Mesendoderm (in vitro differentiated cells): ENCODE measurements at regions not wholly inside any gene's neighbourhood (a gene's known extent, or its start where the extent isn't known, plus 50 kb on each side); places are given as distances from the start of the nearest gene placed in this dataset.

Experiments
- DNase-seq: peaks from one replicate; pipeline ENCODE4 v3.0.0; 2013
- H2AK5ac ChIP-seq: 2 replicates; pipeline ENCODE4 v1.6.1; 2013; ENCODE audit warnings: low read length, inconsistent platforms
- H2BK120ac ChIP-seq: 2 replicates; pipeline ENCODE4 v1.6.1; 2013; ENCODE audit warnings: low read depth, mild to moderate bottlenecking, low read length, moderate library complexity, mixed read lengths
- H2BK15ac ChIP-seq: replicated peaks from 2 replicates; pipeline ENCODE4 v1.6.1; 2013; ENCODE audit warnings: low read depth, mild to moderate bottlenecking, moderate library complexity
- H2BK5ac ChIP-seq: 2 replicates; pipeline ENCODE4 v1.6.1; 2013; ENCODE audit warnings: low read length, inconsistent platforms
- H3K18ac ChIP-seq: 2 replicates; pipeline ENCODE4 v1.6.1; 2013; ENCODE audit warnings: mild to moderate bottlenecking, low read length, mixed read lengths
- H3K23ac ChIP-seq: one replicate; pipeline ENCODE4 v1.6.1; 2013; ENCODE audit warnings: low read length
- H3K27ac ChIP-seq: 2 replicates; pipeline ENCODE4 v1.5.1; 2013; ENCODE audit warnings: low read depth, mild to moderate bottlenecking, inconsistent platforms, low read length, moderate library complexity
- H3K27me3 ChIP-seq: 2 replicates; pipeline ENCODE4 v1.6.1; 2013; ENCODE audit warnings: low read length, control low read depth, mild to moderate bottlenecking, inconsistent platforms; ENCODE audit not compliant: insufficient read depth, poor library complexity
- H3K36me3 ChIP-seq: 2 replicates; pipeline ENCODE4 v1.6.1; 2013; ENCODE audit warnings: low read length, inconsistent platforms; ENCODE audit not compliant: control insufficient read depth, insufficient read depth
- H3K4ac ChIP-seq: one replicate; pipeline ENCODE4 v1.6.1; 2013; ENCODE audit warnings: low read depth, mild to moderate bottlenecking, low read length, moderate library complexity
- H3K4me1 ChIP-seq: 2 replicates; pipeline ENCODE4 v1.6.1; 2013; ENCODE audit warnings: low read depth, low read length, inconsistent platforms; ENCODE audit not compliant: control insufficient read depth
- H3K4me2 ChIP-seq: 2 replicates; pipeline ENCODE4 v1.6.1; 2013; ENCODE audit warnings: low read length
- H3K4me3 ChIP-seq: 2 replicates; pipeline ENCODE4 v1.5.1; 2013; ENCODE audit warnings: mild to moderate bottlenecking, low read length
- H3K56ac ChIP-seq: one replicate; pipeline ENCODE4 v1.6.1; 2013; ENCODE audit warnings: low read length
- H3K79me1 ChIP-seq: 2 replicates; pipeline ENCODE4 v1.6.1; 2013; ENCODE audit warnings: low read length, inconsistent platforms
- H3K79me2 ChIP-seq: 2 replicates; pipeline ENCODE4 v1.6.1; 2013; ENCODE audit warnings: mild to moderate bottlenecking, low read length; ENCODE audit not compliant: control insufficient read depth, insufficient read depth
- H3K9ac ChIP-seq: 2 replicates; pipeline ENCODE4 v1.6.1; 2013; ENCODE audit warnings: low read length, inconsistent platforms
- H4K5ac ChIP-seq: one replicate; pipeline ENCODE4 v1.6.1; 2013; ENCODE audit warnings: low read length
- H4K8ac ChIP-seq: one replicate; pipeline ENCODE4 v1.6.1; 2013; ENCODE audit warnings: low read depth, mild to moderate bottlenecking, control low read depth, low read length, moderate library complexity
- WGBS: extraction: QIAGEN DNeasy Blood & Tissue Kit; methylation state at CpG from one replicate; pipeline ENCODE4 v1.1.7; 2013; ENCODE audit warnings: low lambda C conversion rate, missing lambda C conversion rate; ENCODE audit not compliant: insufficient coverage; ENCODE audit errors: extremely low coverage; 5-methylcytosine and 5-hydroxymethylcytosine counted together

- Histone ChIP-seq H2BK120ac (no peak overlapping the region), H4K5ac (no peak overlapping the region), H3K79me2 (no peaks in the 10 kb centered on the region), H4K8ac (no peak overlapping the region), H2AK5ac (no peak overlapping the region), H3K36me3 (no peaks in the 10 kb centered on the region), H3K18ac (no peak overlapping the region), H3K56ac (no peak overlapping the region), H3K27ac (no peak overlapping the region), H3K4me1 (no peaks in the 10 kb centered on the region), H3K4me3 (no peak overlapping the region), H2BK15ac (no peak overlapping the region), H3K4me2 (no peak overlapping the region), H3K23ac (no peak overlapping the region), H3K4ac (no peak overlapping the region), H3K9ac (no peak overlapping the region), H3K79me1 (no peaks in the 10 kb centered on the region), H2BK5ac (no peak overlapping the region), H3K27me3 (no peaks in the 10 kb centered on the region)
- no peak for DNase-seq
- no CpG with 5 or more reads among the region's 11 CpGs for WGBS
Observed at GRCh38 chr2:238704471-238705225, 143.2 kb upstream of the TWIST2 start.

DNA sequence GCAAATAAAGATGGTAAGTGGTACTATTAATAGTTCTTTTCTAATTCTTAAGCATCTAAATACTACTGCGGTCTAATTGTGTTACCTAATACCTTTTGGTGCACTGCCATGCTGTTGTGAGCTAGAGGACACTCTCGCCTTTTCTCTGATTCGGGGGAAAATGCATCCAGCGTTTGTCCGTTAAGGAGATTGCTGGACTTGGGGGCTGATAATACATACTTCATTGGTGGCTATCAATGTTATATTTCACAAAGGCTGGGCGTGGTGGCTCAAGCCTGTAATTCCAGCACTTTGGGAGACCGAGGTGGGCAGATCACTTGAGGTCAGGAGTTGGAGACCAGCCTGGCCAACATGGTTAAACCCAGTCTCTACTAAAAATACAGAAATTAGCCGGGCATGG, 141.7 kb upstream of the TWIST2 start:
- Histone ChIP-seq H3K56ac (no peak overlapping the region), H3K36me3 (no peaks in the 10 kb centered on the region), H2BK5ac (no peak overlapping the region), H3K18ac (no peak overlapping the region), H3K4me1 (no peaks in the 10 kb centered on the region), H3K4ac (no peak overlapping the region), H2BK15ac (no peak overlapping the region), H3K27me3 (no peaks in the 10 kb centered on the region), H2BK120ac (no peak overlapping the region), H3K4me3 (no peak overlapping the region), H3K27ac (no peak overlapping the region), H3K4me2 (no peak overlapping the region), H3K23ac (no peak overlapping the region), H4K5ac (no peak overlapping the region), H3K79me2 (no peaks in the 10 kb centered on the region), H2AK5ac (no peak overlapping the region), H3K79me1 (no peaks in the 10 kb centered on the region), H4K8ac (no peak overlapping the region), H3K9ac (no peak overlapping the region)
- WGBS = no CpG with 5 or more reads among the region's 8 CpGs
- no peak for DNase-seq

DNA sequence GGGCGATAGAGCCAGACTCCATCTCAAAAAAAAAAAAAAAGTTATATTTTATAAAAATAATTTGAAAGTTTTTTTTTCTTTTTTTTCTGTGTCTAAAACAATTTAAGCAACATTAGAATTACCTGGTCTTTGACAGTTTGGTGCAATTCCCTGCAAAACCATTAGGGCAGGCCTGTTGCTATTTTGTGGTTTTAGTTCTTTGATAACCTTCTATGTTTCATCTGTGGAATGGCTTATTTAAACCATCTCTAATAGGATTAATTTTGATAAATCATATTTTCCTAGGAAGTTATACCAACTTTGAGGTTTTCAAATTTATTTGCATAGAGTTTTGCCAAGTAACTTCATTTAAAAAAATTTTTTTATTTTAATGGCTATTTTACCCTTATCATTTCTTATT, 141.2 kb upstream of the TWIST2 start:
- Histone ChIP-seq H3K4me2 (no peak overlapping the region), H2BK120ac (no peak overlapping the region), H3K27ac (no peak overlapping the region), H3K9ac (no peak overlapping the region), H3K36me3 (no peaks in the 10 kb centered on the region), H4K5ac (no peak overlapping the region), H3K4me3 (no peak overlapping the region), H2AK5ac (no peak overlapping the region), H3K56ac (no peak overlapping the region), H3K18ac (no peak overlapping the region), H2BK5ac (no peak overlapping the region), H3K27me3 (no peaks in the 10 kb centered on the region), H3K79me2 (no peaks in the 10 kb centered on the region), H3K4me1 (no peaks in the 10 kb centered on the region), H3K79me1 (no peaks in the 10 kb centered on the region), H3K23ac (no peak overlapping the region), H2BK15ac (no peak overlapping the region), H4K8ac (no peak overlapping the region), H3K4ac (no peak overlapping the region)
- no CpG with 5 or more reads among the region's 1 CpG for WGBS
- DNase-seq = no peak

DNA sequence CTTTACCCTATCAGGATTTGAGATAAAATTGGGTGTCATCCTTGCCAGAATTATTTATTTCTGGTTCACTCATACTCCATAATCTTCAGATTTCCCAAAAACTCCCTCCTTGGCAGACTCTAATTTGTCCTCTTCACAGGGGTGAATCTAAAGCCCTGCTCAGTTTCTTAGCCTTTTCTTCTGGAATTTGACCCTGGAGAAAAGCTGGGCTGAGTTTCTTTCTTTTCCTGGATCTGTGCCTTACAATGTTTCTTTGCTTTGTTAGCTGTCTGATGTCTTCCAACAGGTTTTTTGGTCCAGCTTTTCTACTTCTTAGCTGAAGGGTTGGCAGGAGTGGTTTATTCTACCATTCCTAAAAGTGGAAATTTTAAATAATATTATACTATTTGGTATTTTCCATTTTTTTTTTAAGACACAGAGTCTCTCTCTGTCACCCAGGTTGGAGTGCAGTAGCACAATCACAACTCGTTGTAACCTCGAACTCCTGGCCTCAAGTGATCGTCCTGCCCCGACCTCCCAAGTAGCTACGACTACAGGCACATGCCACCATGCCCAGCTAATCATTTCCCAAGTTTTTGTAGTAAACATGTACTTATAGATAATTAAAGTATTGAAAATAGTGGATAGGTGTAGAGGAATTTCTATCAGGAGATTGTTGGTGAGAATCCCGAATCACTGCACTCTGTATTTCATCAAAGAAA, 138.4 kb upstream of the TWIST2 start:
- no peaks in the 10 kb centered on the region for H3K79me1 ChIP-seq
- no CpG with 5 or more reads among the region's 6 CpGs for WGBS
- H4K8ac ChIP-seq = no peak overlapping the region
- no peak overlapping the region for H3K4me2 ChIP-seq
- H3K79me2 ChIP-seq = no peaks in the 10 kb centered on the region
- no peaks in the 10 kb centered on the region for H3K27me3 ChIP-seq
- no peak overlapping the region for H2AK5ac ChIP-seq
- H2BK5ac ChIP-seq = no peak overlapping the region
- no peak overlapping the region for H3K18ac ChIP-seq
- no peak overlapping the region for H3K4ac ChIP-seq
- no peak overlapping the region for H4K5ac ChIP-seq
- H2BK15ac ChIP-seq = no peak overlapping the region
- H3K23ac ChIP-seq = no peak overlapping the region
- no peak overlapping the region for H2BK120ac ChIP-seq
- H3K56ac ChIP-seq = no peak overlapping the region
- H3K36me3 ChIP-seq = no peaks in the 10 kb centered on the region
- H3K27ac ChIP-seq = no peak overlapping the region
- no peaks in the 10 kb centered on the region for H3K4me1 ChIP-seq
- no peak overlapping the region for H3K4me3 ChIP-seq
- no peak overlapping the region for H3K9ac ChIP-seq
- no peak for DNase-seq

DNA sequence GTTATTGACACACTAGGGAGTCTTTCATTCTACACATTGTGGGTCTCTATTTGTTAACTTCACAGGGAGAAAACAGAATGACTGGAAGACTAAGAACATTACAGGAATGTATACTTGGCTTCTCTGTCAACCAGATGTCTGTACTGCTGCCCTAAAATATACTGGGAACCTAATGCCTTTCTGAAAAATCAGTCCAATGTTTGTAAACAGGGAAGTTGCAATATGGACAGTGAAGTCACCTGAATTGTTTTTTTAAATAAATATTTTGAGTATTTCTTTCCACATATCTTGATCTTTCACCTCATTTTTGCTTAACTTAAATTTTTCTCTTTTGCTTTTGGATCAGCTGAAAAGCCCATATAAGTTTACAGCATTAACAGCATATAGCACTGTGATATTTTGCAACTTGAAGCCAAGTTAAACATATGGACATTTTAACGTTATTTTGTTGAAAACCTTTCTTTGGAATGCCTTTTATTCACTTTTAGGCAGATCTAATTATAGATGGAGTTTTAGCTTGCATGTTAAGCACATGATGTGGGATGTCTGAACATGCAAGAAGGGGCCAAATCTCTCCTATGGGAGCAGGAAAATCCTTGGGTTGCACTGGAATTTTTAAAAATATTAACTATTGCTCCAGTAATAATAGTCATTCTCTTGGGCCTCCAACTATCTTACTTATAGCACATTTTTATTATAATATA, 137.7 kb upstream of the TWIST2 start:
- no CpG with 5 or more reads among the region's 1 CpG for WGBS
- H4K5ac ChIP-seq = no peak overlapping the region
- no peak overlapping the region for H3K18ac ChIP-seq
- H4K8ac ChIP-seq = no peak overlapping the region
- no peak overlapping the region for H3K4ac ChIP-seq
- no peaks in the 10 kb centered on the region for H3K36me3 ChIP-seq
- H2BK120ac ChIP-seq = no peak overlapping the region
- no peak overlapping the region for H3K9ac ChIP-seq
- no peaks in the 10 kb centered on the region for H3K79me2 ChIP-seq
- no peak overlapping the region for H2AK5ac ChIP-seq
- H3K27me3 ChIP-seq = no peaks in the 10 kb centered on the region
- H3K23ac ChIP-seq = no peak overlapping the region
- no peak overlapping the region for H2BK5ac ChIP-seq
- no peak overlapping the region for H2BK15ac ChIP-seq
- H3K4me1 ChIP-seq = no peaks in the 10 kb centered on the region
- H3K27ac ChIP-seq = no peak overlapping the region
- no peaks in the 10 kb centered on the region for H3K79me1 ChIP-seq
- no peak overlapping the region for H3K4me3 ChIP-seq
- no peak for DNase-seq
- H3K4me2 ChIP-seq = no peak overlapping the region
- H3K56ac ChIP-seq = no peak overlapping the region
